Right lobe of liver (tissue), 4 donors: ENCODE measurements at regions not wholly inside any gene's neighbourhood (a gene's known extent, or its start where the extent isn't known, plus 50 kb on each side); places are given as distances from the start of the nearest gene placed in this dataset.

Source experiments
- POLR2A ChIP-seq: fragments of 450-650 bp; IDR thresholded peaks from one replicate; pipeline ENCODE4 v1.6.1; 2017; ENCODE audit warnings: antibody characterized with exemption, mild to moderate bottlenecking
- TF ChIP-seq, protein P1 (sequence below), 4 donors: fragments of 200-600 bp in 3 of 4; fragments of 450-650 bp in 1 of 4; IDR thresholded peaks; one replicate each; pipeline versions ENCODE4 v1.5.1 to v1.8.0; 2016 to 2022; ENCODE audit warnings: antibody characterized with exemption in 4 of 4, mild to moderate bottlenecking in 2 of 4
- donor health status: DM: no; HTN: no; CAD: no.
- donor health status: DM: no; HTN: no; CAD: no.
- donor health status: DM: no; HTN: yes; CAD: no.

DNA sequence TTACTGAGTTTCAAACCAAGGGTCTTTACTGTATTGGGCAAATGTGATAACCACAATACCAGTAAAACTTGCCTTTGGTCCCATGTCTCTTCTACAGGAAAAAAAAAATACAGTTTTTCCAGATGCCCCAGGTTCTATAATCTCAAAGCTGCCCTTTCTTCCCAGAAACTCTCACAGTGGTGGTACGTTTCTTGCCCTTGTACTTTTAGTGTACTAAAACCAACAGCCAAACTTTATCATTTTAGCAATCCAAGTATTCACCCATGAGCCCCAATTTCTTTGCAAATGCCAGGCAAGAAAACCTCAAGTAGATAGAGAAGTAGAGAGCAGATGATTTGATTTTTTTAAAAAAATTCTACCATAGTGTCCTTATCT lies 157.8 kb downstream of the OR2B2 start:
- TF ChIP-seq, protein P1, sequence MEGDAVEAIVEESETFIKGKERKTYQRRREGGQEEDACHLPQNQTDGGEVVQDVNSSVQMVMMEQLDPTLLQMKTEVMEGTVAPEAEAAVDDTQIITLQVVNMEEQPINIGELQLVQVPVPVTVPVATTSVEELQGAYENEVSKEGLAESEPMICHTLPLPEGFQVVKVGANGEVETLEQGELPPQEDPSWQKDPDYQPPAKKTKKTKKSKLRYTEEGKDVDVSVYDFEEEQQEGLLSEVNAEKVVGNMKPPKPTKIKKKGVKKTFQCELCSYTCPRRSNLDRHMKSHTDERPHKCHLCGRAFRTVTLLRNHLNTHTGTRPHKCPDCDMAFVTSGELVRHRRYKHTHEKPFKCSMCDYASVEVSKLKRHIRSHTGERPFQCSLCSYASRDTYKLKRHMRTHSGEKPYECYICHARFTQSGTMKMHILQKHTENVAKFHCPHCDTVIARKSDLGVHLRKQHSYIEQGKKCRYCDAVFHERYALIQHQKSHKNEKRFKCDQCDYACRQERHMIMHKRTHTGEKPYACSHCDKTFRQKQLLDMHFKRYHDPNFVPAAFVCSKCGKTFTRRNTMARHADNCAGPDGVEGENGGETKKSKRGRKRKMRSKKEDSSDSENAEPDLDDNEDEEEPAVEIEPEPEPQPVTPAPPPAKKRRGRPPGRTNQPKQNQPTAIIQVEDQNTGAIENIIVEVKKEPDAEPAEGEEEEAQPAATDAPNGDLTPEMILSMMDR (IDR thresholded peaks at IDR 0.05) = no peak
- TF ChIP-seq POLR2A = no peak
